Cardiac muscle cell (in vitro differentiated cells and primary cell): ENCODE measurements at regions not wholly inside any gene's neighbourhood (a gene's known extent, or its start where the extent isn't known, plus 50 kb on each side); places are given as distances from the start of the nearest gene placed in this dataset.

Source experiments
- DNase-seq, 2 donors: peaks; one replicate each; pipeline versions ENCODE4 v3.0.0 to v3.0.0-alpha.2; 2010 to 2017; ENCODE audit warnings: low read depth in 1 of 2, low spot score in 1 of 2
- H3K27ac ChIP-seq: fragments of 200-600 bp; sonication (generic); 2 replicates; pipeline ENCODE4 v1.5.1; 2016
- H3K27me3 ChIP-seq: fragments of 200-600 bp; sonication (generic); 2 replicates; pipeline ENCODE4 v1.6.0; 2016; ENCODE audit warnings: control low read depth
- H3K36me3 ChIP-seq: fragments of 200-600 bp; sonication (generic); 2 replicates; pipeline ENCODE4 v1.5.1; 2016; ENCODE audit warnings: control low read depth
- H3K4me1 ChIP-seq: fragments of 200-600 bp; sonication (generic); 2 replicates; pipeline ENCODE4 v1.8.1; 2017; ENCODE audit warnings: low read depth, mild to moderate bottlenecking, mixed run types
- H3K4me3 ChIP-seq: fragments of 200-600 bp; sonication (generic); 2 replicates; pipeline ENCODE4 v1.5.1; 2016; ENCODE audit warnings: mild to moderate bottlenecking
- H3K9me3 ChIP-seq: fragments of 200-600 bp; sonication (generic); 2 replicates; pipeline ENCODE4 v1.5.1; 2017; ENCODE audit warnings: low read depth, mild to moderate bottlenecking, control low read depth
- TF ChIP-seq, protein P1 (sequence below): IDR thresholded peaks from 2 replicates; pipeline ENCODE4 v1.5.1; 2012; ENCODE audit warnings: low read depth, mild to moderate bottlenecking, low read length

DNA sequence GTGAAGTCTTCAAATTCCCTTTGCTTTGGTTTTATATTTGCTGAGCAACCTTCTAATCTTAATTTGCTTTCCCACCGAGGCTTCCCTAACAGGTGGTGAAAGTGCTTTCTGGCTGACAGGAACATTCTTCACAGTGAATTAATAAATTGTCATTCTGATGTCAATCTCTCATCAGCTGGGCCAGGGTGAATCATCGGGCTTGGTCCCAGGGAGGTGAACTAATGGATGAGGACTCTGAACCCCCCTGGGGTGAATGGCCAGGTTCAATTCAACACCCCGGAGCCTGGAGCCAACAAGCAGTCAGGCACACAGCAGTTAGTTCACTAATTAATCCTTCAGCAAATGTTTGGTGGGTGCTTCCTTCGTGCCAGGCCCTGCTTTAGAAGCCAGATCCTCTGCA lies 155.4 kb upstream of the PDGFD start:
- TF ChIP-seq, protein P1, sequence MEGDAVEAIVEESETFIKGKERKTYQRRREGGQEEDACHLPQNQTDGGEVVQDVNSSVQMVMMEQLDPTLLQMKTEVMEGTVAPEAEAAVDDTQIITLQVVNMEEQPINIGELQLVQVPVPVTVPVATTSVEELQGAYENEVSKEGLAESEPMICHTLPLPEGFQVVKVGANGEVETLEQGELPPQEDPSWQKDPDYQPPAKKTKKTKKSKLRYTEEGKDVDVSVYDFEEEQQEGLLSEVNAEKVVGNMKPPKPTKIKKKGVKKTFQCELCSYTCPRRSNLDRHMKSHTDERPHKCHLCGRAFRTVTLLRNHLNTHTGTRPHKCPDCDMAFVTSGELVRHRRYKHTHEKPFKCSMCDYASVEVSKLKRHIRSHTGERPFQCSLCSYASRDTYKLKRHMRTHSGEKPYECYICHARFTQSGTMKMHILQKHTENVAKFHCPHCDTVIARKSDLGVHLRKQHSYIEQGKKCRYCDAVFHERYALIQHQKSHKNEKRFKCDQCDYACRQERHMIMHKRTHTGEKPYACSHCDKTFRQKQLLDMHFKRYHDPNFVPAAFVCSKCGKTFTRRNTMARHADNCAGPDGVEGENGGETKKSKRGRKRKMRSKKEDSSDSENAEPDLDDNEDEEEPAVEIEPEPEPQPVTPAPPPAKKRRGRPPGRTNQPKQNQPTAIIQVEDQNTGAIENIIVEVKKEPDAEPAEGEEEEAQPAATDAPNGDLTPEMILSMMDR = no peak
- no peaks in the 10 kb centered on the region for H3K36me3 ChIP-seq
- no peak for DNase-seq
- H3K4me3 ChIP-seq = no peak overlapping the region
- H3K4me1 ChIP-seq = no peaks in the 10 kb centered on the region
- no peaks in the 10 kb centered on the region for H3K9me3 ChIP-seq
- no peak overlapping the region for H3K27ac ChIP-seq
- H3K27me3 ChIP-seq = no peaks in the 10 kb centered on the region

DNA sequence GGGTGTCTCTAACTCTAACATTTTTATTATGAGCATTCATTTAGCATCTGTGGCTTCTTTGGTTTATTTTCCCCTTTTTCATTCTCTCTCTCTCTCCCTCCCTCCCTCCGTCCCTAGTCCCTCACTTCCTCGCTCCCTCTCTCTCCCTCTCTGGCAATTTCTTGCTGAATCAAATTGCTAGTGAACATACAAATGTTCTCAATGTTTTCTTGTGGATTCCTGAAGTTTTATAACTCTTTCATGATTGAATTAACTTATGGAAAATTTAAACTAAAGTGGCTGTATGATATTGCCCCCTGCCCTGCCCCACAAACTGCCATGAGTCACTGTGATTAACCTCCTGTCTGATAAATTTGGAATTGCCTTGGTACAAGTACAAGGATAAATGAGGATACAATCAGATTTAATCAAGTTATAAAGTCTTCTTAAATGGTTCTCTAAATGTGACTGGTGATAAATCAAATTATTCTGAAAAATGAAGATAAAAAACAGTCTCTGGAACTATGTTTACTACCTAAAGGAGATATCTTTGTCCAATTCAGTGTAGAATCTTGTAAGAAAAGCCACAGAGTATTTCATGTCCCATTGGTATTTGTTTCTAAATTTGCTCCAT lies 143.0 kb upstream of the PDGFD start:
- H3K36me3 ChIP-seq = no peaks in the 10 kb centered on the region
- no peak overlapping the region for H3K4me3 ChIP-seq
- DNase-seq = no peak
- H3K4me1 ChIP-seq = no peaks in the 10 kb centered on the region
- H3K9me3 ChIP-seq = no peaks in the 10 kb centered on the region
- no peak overlapping the region for H3K27ac ChIP-seq
- no peaks in the 10 kb centered on the region for H3K27me3 ChIP-seq
- TF ChIP-seq, protein P1 = no peak

DNA sequence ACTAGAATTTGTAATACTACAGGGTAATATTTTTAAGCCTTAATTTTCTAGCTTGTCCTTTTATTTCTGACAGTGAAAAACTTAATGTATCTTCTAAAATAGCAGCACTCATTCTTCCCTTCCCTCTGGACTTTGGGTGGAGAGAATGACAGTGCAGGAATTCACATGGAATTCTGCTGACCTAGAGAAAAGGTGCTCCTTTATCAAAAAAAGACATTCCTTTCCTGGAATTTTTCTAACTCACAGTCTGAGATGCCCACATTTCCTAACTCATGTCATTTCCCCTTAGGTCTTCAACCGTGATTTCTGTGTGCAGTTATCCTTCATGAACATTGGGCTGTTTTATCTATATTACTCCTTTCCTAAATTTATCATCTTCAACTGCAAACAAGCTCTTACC lies 137.8 kb upstream of the PDGFD start:
- Histone ChIP-seq H3K4me3 (no peak overlapping the region), H3K36me3 (no peaks in the 10 kb centered on the region), H3K4me1 (no peaks in the 10 kb centered on the region), H3K9me3 (no peaks in the 10 kb centered on the region), H3K27me3 (no peaks in the 10 kb centered on the region), H3K27ac (no peak overlapping the region)
- no peak for DNase-seq
- TF ChIP-seq, protein P1 = no peak

DNA sequence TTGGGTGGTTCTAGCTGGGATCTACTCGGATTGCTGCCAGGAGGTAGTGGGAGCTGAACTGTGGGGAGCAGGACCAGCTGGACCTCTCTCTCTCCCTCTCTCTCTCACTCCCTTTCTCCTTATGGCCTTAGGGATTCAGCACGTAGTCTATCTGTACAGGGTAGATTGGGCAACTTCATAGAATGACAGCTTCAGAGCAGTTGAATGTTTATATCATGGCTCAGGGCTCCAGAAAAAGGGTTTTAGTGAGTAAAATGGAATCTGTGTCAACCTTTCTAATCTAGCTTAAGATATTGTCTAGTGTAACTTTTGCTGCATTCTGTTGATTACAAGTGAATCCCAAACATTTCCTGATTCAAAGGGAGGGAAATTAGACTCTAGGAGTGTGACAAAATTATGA lies 127.7 kb upstream of the PDGFD start:
- no peaks in the 10 kb centered on the region for H3K36me3 ChIP-seq
- no peak overlapping the region for H3K27ac ChIP-seq
- peak in 1 of 2 donors; percentile 38 for DNase-seq
- no peaks in the 10 kb centered on the region for H3K4me1 ChIP-seq
- no peaks in the 10 kb centered on the region for H3K9me3 ChIP-seq
- no peak overlapping the region for H3K4me3 ChIP-seq
- no peaks in the 10 kb centered on the region for H3K27me3 ChIP-seq
- TF ChIP-seq, protein P1 = no peak

DNA sequence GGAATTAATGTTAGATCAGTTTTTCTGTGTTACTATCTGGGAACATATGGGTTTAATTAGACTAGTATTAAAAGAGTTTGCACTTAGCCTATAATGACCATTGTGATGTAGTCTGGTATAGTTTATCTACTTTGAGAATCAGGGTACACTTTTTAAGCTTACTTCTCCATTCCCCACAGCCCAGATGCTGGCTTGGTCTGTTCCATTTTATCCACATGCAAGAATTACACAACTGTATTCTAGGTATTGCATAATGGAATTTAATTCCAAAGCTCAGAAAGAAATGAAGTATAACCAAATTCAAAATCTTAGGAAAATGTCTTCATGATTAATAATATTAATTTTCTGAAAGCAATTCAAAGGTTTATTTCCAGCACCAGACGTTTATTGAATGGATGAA lies 122.2 kb upstream of the PDGFD start:
- TF ChIP-seq, protein P1 = no peak
- Histone ChIP-seq H3K9me3 (no peaks in the 10 kb centered on the region), H3K27ac (no peak overlapping the region), H3K36me3 (no peaks in the 10 kb centered on the region), H3K4me1 (no peaks in the 10 kb centered on the region), H3K27me3 (no peaks in the 10 kb centered on the region), H3K4me3 (no peak overlapping the region)
- DNase-seq = peak in 1 of 2 donors; percentile 28
